GM21528 (cell line): ENCODE measurements at regions not wholly inside any gene's neighbourhood (a gene's known extent, or its start where the extent isn't known, plus 50 kb on each side); places are given as distances from the start of the nearest gene placed in this dataset.
"Not testable (repeated sequence)": the region's sequence is repeated elsewhere in the genome, so short reads cannot be mapped to it uniquely, and the experiment has no call there.

ENCODE experiments used
- ATAC-seq: cut with Tn5 transposase; IDR thresholded peaks from one replicate; pipeline ENCODE4 v1.9.1; 2021; ENCODE audit warnings: mild to moderate bottlenecking, moderate library complexity; ENCODE audit not compliant: unreplicated experiment, low FRiP score

- ATAC-seq, result no peak
Observed at GRCh38 chr7:13024121-13024674, 336.8 kb downstream of the ARL4A start.

DNA sequence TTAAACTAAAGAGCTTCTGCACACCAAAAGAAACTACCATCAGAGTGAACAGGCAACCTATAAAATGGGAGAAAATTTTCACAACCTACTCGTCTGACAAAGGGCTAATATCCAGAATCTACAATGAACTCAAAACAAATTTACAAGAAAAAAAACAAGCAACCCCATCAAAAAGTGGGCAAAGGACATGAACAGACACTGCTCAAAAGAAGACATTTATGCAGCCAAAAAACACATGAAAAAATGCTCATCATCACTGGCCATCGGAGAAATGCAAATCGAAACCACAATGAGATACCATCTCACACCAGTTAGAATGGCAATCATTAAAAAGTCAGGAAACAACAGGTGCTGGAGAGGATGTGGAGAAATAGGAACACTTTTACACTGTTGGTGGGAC is 337.6 kb downstream of the ARL4A start:
- not testable (repeated sequence) for ATAC-seq

GRCh38 chr7:13027321-13027720 is 339.9 kb downstream of the ARL4A start:
- no peak for ATAC-seq

- no peak for ATAC-seq
Observed at GRCh38 chr7:13028036-13028824, 340.8 kb downstream of the ARL4A start.

DNA sequence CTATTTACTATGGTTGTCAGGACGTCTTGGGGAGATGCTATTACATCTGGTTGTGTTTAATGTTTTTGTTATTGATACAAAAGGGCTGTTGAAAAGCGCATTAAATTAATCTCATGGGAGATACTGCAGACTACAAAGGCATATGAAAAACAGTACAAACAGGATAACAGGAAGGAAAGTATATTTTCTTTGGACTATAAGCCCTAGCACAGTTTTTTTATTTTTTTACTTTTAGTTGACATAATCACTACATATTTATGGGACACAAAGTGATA is 341.3 kb downstream of the ARL4A start:
- no peak for ATAC-seq

DNA sequence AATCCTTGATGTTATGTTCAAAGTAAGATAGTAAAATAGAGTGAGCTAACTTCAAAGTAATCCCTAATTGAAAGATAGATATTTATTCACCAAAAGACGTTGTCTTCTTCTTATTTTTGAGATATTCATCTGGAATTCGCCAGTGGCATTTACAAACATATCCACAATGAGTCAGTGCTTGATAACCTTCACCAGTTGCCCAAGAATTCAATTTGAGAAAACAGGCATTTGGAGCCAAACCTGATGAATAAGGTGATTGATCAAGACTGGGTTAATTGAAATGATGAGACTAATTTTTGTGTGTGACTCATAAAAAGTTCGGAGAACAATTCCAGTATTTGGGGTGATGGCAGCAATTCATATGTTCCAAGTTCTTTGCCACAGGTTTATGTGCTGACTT is 344.0 kb downstream of the ARL4A start:
- ATAC-seq, result no peak

DNA sequence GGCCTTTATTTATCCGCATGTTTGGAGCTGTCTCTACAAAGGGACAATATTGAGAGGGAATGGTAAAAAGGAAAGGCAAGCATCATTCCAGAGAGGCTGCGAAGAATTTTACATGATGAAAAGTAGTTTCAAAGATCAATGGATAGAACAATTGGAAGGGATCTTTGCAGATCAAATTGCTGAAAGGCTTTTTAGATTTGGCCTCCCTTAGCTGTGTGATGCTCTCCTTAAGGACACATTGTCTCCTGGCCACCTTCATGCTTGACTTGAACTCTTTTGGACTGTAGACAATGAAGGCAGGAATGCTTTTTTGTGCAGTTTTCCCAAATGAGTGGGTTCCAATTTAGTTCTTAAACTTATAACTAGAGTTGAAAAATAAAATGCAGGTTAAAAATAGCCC is 344.7 kb downstream of the ARL4A start:
- ATAC-seq, result no peak

DNA sequence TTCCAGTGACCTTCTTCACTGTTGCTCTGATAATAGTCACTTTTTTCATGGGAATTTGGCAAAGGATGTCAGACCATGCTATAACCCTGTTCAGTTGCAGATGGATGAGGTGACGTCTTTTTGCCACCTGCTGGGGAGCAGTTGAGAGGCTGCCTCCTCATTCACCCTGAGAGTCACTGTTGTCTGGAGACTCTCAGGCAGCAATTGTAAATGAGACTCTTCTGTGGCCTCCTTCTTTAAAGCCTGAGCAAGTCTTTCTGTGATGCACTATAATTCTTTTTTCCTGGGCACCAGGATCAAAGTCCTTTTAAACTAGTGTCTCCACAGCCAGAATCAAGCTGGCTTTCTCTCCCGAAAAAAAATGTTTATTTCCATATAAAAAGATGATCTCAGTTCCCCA is 345.1 kb downstream of the ARL4A start:
- ATAC-seq, result no peak

GRCh38 chr7:13034693-13035092 is 347.3 kb downstream of the ARL4A start:
- ATAC-seq, result no peak

DNA sequence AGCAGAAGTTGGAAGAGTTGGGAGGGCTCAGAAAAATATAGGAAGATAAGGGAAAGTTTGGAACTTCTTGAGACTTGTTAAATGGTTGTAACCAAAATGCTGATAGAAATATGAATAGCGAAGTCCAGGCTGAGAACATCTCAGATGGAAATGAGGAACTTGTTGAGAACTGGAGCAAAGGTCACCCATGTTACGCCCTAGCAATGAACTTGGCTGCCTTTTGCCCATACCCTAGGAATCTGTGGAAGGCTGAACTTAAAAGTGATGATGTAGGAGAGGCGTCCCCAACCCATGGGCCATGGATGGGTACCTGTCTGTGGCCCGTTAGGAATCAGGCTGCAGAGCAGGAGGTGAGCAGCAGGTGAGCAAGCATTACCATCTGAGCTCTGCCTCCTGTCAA is 347.8 kb downstream of the ARL4A start:
- no peak for ATAC-seq

- no peak for ATAC-seq
Observed at GRCh38 chr7:13036256-13036780, 348.9 kb downstream of the ARL4A start.

DNA sequence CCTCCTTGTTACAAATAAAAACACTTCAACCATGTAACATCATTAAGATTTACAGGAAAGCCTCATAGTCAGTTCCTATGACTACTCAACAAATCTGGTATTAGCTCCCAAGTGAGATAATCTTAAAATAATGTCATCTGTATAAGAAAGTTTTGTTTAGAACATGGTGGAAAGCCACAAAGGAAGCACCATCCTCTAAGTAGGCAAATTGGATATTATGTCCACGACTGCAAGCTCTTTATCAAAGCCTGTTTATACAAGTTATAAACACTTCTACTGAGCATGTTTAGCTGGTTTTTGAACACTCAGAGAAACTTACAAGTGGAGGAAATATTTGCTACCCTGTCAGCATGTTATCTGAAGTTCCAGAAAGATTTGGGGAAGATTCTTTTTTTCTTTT is 349.8 kb downstream of the ARL4A start:
- no peak for ATAC-seq

GRCh38 chr7:13041368-13041988 is 354.0 kb downstream of the ARL4A start:
- no peak for ATAC-seq

DNA sequence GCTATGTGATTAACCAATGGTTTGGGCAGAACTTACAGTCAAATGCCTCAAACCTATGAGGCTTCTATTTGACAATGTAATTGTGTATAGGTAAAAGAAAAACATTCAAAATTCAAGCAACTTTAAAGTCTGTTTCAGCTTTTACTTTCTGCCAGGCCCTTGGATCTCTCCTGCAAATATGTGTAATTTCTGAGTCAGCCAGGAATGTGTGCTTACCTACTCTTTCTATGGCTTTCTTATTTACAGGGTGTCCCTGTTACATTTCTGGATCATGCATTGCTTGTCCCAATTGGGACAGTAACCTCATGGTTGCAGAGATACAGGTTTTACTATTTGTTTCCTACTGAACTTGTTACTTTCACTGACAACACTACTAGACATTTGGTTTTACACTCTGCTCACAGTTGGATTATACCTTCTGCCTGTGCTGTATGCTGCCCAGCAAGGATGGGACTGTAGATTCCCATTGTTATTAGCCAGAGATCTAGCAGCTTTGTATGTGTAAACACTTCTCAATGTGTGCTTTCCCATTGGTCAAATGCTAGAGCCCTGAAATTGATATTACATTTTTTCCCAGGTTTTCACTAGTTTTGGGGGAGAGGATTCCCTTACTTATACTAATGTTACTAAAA is 355.3 kb downstream of the ARL4A start:
- ATAC-seq, result no peak

GRCh38 chr7:13044309-13044708 is 356.9 kb downstream of the ARL4A start:
- ATAC-seq, result no peak

DNA sequence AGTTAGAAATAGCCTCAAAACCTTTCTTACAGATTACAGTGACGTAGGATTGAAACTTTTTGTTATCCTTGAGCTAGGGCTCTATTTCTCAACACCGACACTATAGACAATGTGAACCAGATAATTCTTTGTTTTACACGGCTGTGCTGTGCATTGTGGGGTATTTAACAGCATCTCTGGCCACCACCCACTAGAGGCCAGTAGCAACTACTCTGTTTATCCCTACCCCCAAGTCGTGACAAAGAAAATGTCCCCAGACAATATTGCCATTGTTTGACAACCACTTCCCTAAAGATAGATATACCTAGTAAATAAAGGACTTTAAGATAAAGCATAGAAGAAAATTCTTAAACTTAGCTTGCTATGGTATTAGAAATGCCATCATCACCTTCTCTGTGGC is 359.6 kb downstream of the ARL4A start:
- ATAC-seq, result no peak

- no peak for ATAC-seq
Observed at GRCh38 chr7:13049946-13050345, 362.5 kb downstream of the ARL4A start.

DNA sequence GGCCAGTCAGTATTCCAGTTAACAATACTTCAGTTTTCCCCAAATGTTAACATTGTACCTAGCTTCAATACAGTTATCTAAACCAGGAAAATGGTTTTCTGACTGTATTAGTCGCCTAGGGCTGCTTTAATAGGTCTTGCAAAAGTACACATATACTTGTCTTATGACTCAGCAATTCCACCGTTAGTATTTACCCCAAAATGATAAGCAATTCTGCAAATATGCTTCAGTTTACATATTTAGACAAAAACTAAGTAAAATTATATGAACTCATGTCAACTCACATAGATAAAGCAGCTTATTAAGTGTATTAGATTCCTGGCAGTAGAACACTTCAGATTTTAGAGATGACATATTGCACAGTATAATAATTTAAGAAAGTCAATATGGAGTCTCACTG is 363.3 kb downstream of the ARL4A start:
- ATAC-seq, result no peak

DNA sequence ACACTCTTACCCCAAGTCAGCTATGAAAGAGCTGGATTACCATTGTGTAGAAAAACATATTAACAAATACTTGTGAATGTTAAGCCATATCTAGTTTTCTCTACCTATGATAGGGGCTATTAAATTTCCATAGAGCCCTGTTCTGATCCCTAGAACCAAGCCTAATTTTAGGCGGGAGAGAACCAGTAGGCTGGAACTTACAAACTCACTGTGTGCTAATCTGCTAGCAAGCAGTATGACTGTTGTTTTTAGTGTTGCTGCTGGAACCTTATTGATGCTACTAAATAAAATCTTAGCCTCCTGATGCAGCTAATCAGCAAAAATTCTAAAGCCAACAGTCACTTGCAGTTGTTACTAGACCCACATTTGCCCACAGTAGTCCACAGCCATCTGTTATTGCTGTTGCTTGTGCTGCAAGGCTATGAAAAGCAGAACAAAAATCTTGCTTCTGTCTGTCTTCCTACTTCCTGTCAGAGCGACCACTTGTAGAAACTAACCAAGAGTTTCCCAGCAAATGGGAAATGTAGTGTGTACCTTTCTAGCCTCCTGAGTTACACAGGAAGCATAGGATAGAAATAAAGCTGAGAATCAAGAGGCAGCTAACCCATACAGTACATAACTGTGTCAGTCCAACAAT is 368.4 kb downstream of the ARL4A start:
- no peak for ATAC-seq

DNA sequence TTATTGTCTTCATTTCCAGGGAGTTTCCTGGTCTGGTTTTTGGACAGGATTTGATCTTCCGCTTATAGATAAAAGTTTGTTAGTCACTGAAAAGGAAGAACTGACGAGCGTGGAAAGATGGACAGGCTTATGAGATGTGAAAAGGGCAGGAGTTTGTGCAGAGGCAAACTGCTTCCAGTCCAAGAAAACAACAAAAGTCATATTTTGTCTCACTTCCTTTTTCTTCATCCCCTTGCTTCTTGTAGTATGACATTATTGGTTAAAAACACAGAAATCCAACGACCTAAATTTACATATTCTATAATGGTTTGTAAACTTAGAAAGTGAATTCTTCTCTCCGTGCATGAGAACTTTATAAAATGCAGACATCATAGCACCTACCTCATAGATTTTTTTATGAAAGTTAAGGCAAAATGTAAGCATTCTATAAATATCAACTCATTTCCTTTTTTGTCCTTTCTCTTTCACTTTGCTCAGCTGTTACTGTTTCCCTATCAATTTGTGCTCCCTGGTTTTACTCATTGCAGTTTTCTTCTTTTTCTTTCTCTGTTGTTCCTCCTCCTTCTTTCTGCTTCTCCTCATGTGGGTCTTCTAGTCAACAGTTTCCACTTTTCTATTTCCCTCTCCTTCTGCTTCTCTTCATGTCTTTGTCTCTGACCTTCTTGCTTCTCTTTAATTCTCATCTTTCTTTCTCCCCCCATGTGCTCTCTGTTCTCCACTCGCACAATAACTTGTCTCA is 370.2 kb downstream of the ARL4A start:
- peak; percentile 98 for ATAC-seq
